WTC11 (cell line): ENCODE measurements at regions not wholly inside any gene's neighbourhood (a gene's known extent, or its start where the extent isn't known, plus 50 kb on each side); places are given as distances from the start of the nearest gene placed in this dataset.

Experiments
- ATAC-seq: fragments of 200-7000 bp; cut with Tn5 transposase; 2 replicates; pipeline ENCODE4 v1.10.0; 2021; ENCODE audit warnings: mild to moderate bottlenecking, moderate library complexity
- CTCF ChIA-PET: fragments of 300-600 bp; sonication (Branson Sonifier 250); formaldehyde crosslinking; loops from one replicate; lab custom pipeline; 2021; ENCODE audit warnings: antibody characterized with exemption; lab: Charles Lee
- POLR2A ChIA-PET: fragments of 350-600 bp; sonication (Branson Sonifier 250); formaldehyde crosslinking; loops from one replicate; lab custom pipeline; 2021; ENCODE audit warnings: antibody characterized with exemption; lab: Charles Lee
- DNase-seq: peaks from one replicate; pipeline ENCODE4 v3.0.0; 2021; ENCODE audit warnings: low spot score
- H3K27ac Mint-ChIP-seq: 2 replicates; pipeline ENCODE4 v1.8.0; 2021; ENCODE audit warnings: mixed read lengths
- H3K27me3 Mint-ChIP-seq: 2 replicates; pipeline ENCODE4 v1.8.0; 2021; ENCODE audit warnings: low read depth, mild to moderate bottlenecking, moderate library complexity, mixed read lengths
- H3K36me3 Mint-ChIP-seq: 2 replicates; pipeline ENCODE4 v1.8.0; 2021; ENCODE audit warnings: mixed read lengths
- H3K4me1 Mint-ChIP-seq: 2 replicates; pipeline ENCODE4 v1.8.0; 2022; ENCODE audit warnings: mixed read lengths
- H3K4me3 Mint-ChIP-seq: 2 replicates; pipeline ENCODE4 v1.8.0; 2021; ENCODE audit warnings: mild to moderate bottlenecking, moderate library complexity, mixed read lengths
- H3K9me3 Mint-ChIP-seq: 2 replicates; pipeline ENCODE4 v1.8.0; 2021; ENCODE audit warnings: mixed read lengths
- ARID4B ChIP-seq: sonication (generic); formaldehyde crosslinking; IDR thresholded peaks from 2 replicates; pipeline ENCODE4 v1.8.0; 2023; ENCODE audit warnings: missing genetic modification reagents, mild to moderate bottlenecking, borderline replicate concordance
- CBFB ChIP-seq: sonication (generic); formaldehyde crosslinking; IDR thresholded peaks from 2 replicates; pipeline ENCODE4 v1.8.1; 2022; ENCODE audit warnings: mild to moderate bottlenecking, low read depth, missing genetic modification reagents
- FOXP1 ChIP-seq: sonication (generic); formaldehyde crosslinking; IDR thresholded peaks from 2 replicates; pipeline ENCODE4 v1.8.0; 2022; ENCODE audit warnings: missing genetic modification reagents, mild to moderate bottlenecking, moderate library complexity, borderline replicate concordance
- FOXP4 ChIP-seq: sonication (generic); formaldehyde crosslinking; IDR thresholded peaks from 2 replicates; pipeline ENCODE4 v1.8.0; 2022; ENCODE audit warnings: mild to moderate bottlenecking, missing genetic modification reagents
- HMGXB4 ChIP-seq: sonication (generic); formaldehyde crosslinking; IDR thresholded peaks from 2 replicates; pipeline ENCODE4 v1.8.1; 2023; ENCODE audit warnings: mild to moderate bottlenecking, moderate library complexity, missing genetic modification reagents
- IRF2 ChIP-seq: sonication (generic); formaldehyde crosslinking; IDR thresholded peaks from 2 replicates; pipeline ENCODE4 v1.8.0; 2022; ENCODE audit warnings: low read depth, missing genetic modification reagents, borderline replicate concordance
- KAT7 ChIP-seq: sonication (generic); formaldehyde crosslinking; IDR thresholded peaks from 2 replicates; pipeline ENCODE4 v1.8.1; 2023; ENCODE audit warnings: missing genetic modification reagents, mild to moderate bottlenecking, borderline replicate concordance
- NFATC4 ChIP-seq: fragments of 250-450 bp; sonication (Bioruptor Pico); IDR thresholded peaks from 2 replicates; pipeline ENCODE4 v1.9.0; 2021; ENCODE audit warnings: mild to moderate bottlenecking
- NFYB ChIP-seq: sonication (generic); formaldehyde crosslinking; conservative IDR thresholded peaks from 2 replicates; pipeline ENCODE4 v1.8.0; 2022; ENCODE audit warnings: low read depth, missing genetic modification reagents
- NR1H2 ChIP-seq: sonication (generic); formaldehyde crosslinking; IDR thresholded peaks from 2 replicates; pipeline ENCODE4 v1.9.0; 2021; ENCODE audit warnings: mild to moderate bottlenecking, moderate library complexity, missing genetic modification reagents
- NR2C2 ChIP-seq: sonication (generic); formaldehyde crosslinking; IDR thresholded peaks from 2 replicates; pipeline ENCODE4 v1.8.0; 2022; ENCODE audit warnings: mild to moderate bottlenecking, missing genetic modification reagents
- RELA ChIP-seq: sonication (generic); formaldehyde crosslinking; IDR thresholded peaks from 2 replicates; pipeline ENCODE4 v1.8.1; 2022; ENCODE audit warnings: missing genetic modification reagents, mild to moderate bottlenecking, borderline replicate concordance
- SMAD4 ChIP-seq: sonication (generic); formaldehyde crosslinking; IDR thresholded peaks from 2 replicates; pipeline ENCODE4 v1.8.0; 2022; ENCODE audit warnings: mild to moderate bottlenecking, missing genetic modification reagents
- SOX15 ChIP-seq: fragments of 250-450 bp; sonication (Bioruptor Pico); IDR thresholded peaks from 2 replicates; pipeline ENCODE4 v1.9.0; 2021; ENCODE audit warnings: mild to moderate bottlenecking
- STAT6 ChIP-seq: sonication (generic); formaldehyde crosslinking; conservative IDR thresholded peaks from 2 replicates; pipeline ENCODE4 v1.8.1; 2023; ENCODE audit warnings: mild to moderate bottlenecking, low read depth, missing genetic modification reagents, moderate library complexity
- USF1 ChIP-seq: sonication (generic); formaldehyde crosslinking; IDR thresholded peaks from 2 replicates; pipeline ENCODE4 v1.8.0; 2022; ENCODE audit warnings: mild to moderate bottlenecking, missing genetic modification reagents
- USF2 ChIP-seq: sonication (generic); formaldehyde crosslinking; IDR thresholded peaks from 2 replicates; pipeline ENCODE4 v1.8.1; 2023; ENCODE audit warnings: mild to moderate bottlenecking, missing genetic modification reagents, moderate library complexity
- ZBTB21 ChIP-seq: sonication (generic); formaldehyde crosslinking; IDR thresholded peaks from 2 replicates; pipeline ENCODE4 v1.8.1; 2023; ENCODE audit warnings: mild to moderate bottlenecking, missing genetic modification reagents, borderline replicate concordance
- ZNF425 ChIP-seq: fragments of 250-450 bp; sonication (Bioruptor Pico); conservative IDR thresholded peaks from 2 replicates; pipeline ENCODE4 v1.9.0; 2021; ENCODE audit warnings: mild to moderate bottlenecking

- no peak for TF ChIP-seq STAT6
Measured at GRCh38 chr22:48071305-48071704, 1308.9 kb downstream of the TBC1D22A start (continued).

- peak; percentile 32 for ATAC-seq
- H3K36me3 Mint-ChIP-seq: peaks cover 23% of the 10 kb centered on the region
- H3K4me3 Mint-ChIP-seq: no peak overlapping the region
- ChIA-PET POLR2A (no interaction called here), CTCF (no interaction called here)
- no peak overlapping the region for H3K27ac Mint-ChIP-seq
- peaks cover 36% of the 10 kb centered on the region for H3K9me3 Mint-ChIP-seq
- no peak for TF ChIP-seq KAT7 (CRISPR knock-in tag)
- no peak for TF ChIP-seq IRF2 (CRISPR knock-in tag)
- TF ChIP-seq FOXP1 (CRISPR knock-in tag): no peak
- no peak for TF ChIP-seq ZBTB21 (CRISPR knock-in tag)
- TF ChIP-seq RELA (CRISPR knock-in tag): no peak
- no peak for TF ChIP-seq FOXP4 (CRISPR knock-in tag)
- TF ChIP-seq USF1 (CRISPR knock-in tag): peak; percentile 76
- peak; percentile 80 for TF ChIP-seq USF2
- TF ChIP-seq SMAD4 (CRISPR knock-in tag): no peak
- peaks cover 37% of the 10 kb centered on the region for H3K4me1 Mint-ChIP-seq
- peak; percentile 26 for DNase-seq
- peaks cover 14% of the 10 kb centered on the region for H3K27me3 Mint-ChIP-seq
Measured at GRCh38 chr22:48070760-48071159, 1308.3 kb downstream of the TBC1D22A start.

GRCh38 chr22:48070083-48070482, 1307.6 kb downstream of the TBC1D22A start:
- Mint-ChIP-seq H3K4me3 (no peak overlapping the region), H3K4me1 (peaks cover 37% of the 10 kb centered on the region)
- POLR2A ChIA-PET: no interaction called here

More at GRCh38 chr22:48070083-48070482, 1307.6 kb downstream of the TBC1D22A start:
- Mint-ChIP-seq H3K36me3 (peaks cover 21% of the 10 kb centered on the region), H3K9me3 (peaks cover 30% of the 10 kb centered on the region), H3K27ac (no peak overlapping the region), H3K27me3 (peaks cover 8% of the 10 kb centered on the region)
- no peak for DNase-seq
- CTCF ChIA-PET: no interaction called here
- no peak for ATAC-seq
- no peak for TF ChIP-seq CBFB (CRISPR knock-in tag)
- TF ChIP-seq HMGXB4: no peak
- no peak for TF ChIP-seq SOX15 (CRISPR knock-in tag)
- no peak for TF ChIP-seq NR1H2 (CRISPR knock-in tag)
- no peak for TF ChIP-seq ARID4B (CRISPR knock-in tag)
- no peak for TF ChIP-seq ZNF425 (CRISPR knock-in tag)
- no peak for TF ChIP-seq NR2C2 (CRISPR knock-in tag)
- no peak for TF ChIP-seq NFATC4 (CRISPR knock-in tag)
- no peak for TF ChIP-seq KAT7 (CRISPR knock-in tag)
- no peak for TF ChIP-seq NFYB (CRISPR knock-in tag)
- TF ChIP-seq SMAD4 (CRISPR knock-in tag): no peak
